UCSD-AML1 (cell line): ENCODE measurements at regions not wholly inside any gene's neighbourhood (a gene's known extent, or its start where the extent isn't known, plus 50 kb on each side); places are given as distances from the start of the nearest gene placed in this dataset.

Experiments used
- DNase-seq: peaks from one replicate; lab custom pipeline; 2025; ENCODE audit not compliant: unreplicated experiment; lab: John Stamatoyannopoulos, UW

DNA sequence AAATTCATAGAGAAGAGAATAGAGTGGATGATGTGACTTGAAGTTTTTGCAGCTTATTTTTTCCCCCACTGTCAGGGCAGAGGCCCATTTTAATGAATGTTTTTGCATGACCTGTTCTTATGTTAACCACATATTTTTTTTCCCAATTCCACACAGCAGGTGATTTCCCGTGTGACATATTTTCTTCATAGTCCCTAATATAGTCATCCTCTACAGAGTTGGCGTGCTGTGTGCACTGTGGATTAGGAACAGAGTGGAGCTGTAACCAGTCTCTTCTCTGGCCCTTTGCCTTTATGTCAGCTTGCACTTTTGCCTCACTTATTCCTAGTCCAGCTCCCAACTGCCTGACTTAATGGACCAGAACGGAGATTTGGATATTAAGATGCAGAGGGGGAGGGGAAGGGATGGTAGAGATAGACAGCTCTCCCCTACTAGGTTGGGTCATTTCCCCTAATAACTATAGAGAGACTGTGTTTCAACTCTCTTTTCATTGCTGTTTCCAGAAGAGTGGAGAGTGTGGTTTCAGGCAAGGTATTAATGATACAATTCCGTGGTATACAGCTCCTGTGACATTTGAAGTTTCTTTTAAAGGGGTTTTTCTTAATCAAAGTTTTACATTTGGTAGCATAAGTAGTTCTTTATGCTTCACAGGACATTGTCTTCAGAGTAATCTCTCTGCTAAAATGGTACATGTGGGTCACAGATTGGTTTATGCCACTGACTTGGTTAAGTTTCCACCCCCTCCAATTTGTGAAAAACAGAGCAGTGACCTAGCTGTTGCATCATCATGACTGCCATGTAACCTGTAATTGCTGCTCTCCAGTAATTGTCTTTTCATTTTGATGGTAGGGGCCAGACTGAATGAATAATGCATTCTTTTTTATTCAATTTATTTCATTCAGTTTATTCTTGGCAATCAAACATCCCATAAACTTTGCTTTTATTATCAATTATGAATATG lies 161.3 kb downstream of the HAUS1 start:
- DNase-seq = no peak

DNA sequence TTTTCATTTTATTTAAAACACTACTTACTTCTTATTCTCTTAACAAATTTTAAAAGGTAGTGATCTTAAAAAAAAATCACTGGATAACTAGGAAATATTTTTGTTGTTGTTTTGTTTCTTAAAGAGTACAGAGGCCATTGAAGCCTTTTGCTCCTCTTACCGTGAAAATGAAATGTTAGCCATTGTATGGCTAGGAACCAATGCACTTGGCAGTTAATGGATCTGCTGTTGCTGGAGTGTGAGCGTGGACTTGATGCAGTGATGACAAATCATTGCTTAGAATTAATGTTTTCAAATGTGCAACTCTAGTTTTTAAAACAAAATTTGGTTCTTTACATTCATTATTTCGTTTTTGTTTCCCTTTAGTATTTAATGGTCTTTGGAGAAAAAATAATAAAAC lies 162.3 kb downstream of the HAUS1 start:
- no peak for DNase-seq

DNA sequence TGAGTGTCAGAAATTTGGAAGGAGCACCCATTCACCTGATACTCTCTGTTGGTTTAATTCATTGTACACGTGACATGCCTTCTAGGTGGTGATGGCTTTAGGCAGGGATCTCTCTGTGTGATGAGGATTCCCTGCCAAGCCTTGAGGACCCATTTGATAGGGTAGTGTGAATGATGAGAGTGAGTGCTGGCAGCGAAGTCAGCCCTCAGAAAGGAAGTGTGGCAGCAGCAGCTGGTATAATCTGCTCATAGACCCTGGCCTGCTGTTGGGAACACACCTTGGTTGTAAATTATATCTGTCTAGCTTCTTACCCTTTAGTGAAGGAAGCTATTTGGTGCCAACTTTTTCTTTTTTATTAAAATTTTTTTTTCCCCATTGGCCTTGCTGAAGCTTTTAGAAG lies 164.5 kb downstream of the HAUS1 start:
- no peak for DNase-seq

DNA sequence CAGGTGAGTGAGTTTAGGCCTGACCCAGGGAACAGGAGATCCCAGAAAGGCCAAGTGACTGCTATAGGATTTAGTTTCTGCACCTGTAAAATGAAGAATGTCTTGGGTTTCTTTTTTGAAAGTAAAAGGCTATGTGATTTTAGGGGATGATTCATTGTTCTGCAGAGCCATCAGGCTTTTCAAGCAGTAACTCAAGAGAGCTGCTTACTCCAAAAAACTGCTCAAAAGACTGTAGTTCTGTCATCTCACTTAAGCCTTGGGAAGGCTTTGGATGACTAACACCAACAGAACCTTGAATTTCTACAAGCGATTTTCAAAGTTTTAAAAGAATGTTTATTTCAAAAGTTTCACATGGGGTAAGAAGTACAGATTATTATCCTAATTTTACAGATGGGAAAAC lies 165.1 kb downstream of the HAUS1 start:
- no peak for DNase-seq

DNA sequence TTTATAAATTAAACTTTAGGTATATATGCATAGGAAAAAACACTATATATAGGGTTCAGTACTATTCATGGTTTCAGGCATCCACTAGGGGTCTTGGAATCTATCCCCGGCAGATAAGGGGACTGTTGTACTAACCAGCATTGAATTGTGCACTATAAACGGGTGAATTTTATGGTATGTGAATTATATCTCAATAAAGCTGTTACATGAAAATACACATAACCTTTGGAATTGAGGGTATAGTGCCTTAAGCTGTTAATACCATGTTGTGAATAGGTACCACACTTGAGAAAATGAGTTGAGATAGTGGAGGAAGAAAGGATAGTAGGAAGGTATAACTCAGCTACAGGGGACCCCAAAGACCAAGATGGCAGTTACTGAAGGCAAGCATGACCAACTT lies 167.3 kb downstream of the HAUS1 start:
- DNase-seq = no peak

DNA sequence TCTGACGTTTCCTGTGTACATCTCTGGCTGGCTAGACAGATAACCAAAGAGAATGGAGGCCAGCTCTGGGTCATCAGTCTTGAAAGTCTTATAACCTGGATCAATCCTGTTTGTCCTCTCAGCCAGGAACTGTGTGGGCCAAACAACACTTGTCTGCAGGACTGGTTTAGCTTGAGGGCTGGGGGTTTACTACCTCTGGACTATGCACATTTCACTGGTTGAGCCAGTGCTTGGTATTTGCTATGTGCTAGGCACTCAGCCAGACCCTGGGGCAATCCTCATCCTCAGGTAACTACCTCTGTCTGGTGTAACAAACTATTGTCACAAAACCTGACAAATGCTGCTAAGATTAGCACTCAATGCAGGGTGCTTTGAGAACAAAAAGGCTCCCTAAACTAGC lies 169.7 kb downstream of the HAUS1 start:
- no peak for DNase-seq

DNA sequence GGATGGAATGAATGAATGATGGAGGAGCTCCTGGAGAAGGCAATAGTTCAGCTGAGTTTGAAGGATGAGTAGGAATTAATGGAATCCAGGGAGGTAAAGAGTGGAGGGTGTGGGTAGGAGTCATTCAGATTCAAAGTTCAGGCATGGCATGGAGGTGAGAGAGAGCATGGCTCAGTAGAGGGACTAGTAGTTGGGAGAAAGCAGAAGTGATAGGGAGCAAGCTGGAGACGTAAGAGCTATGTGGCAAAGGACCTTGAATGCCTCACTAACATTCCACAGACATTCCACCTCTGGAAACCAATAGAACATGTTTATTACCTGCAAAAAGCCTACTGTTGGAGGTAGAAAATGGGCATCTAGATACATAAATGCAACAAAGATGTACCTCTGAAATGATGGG lies 170.1 kb downstream of the HAUS1 start:
- no peak for DNase-seq

DNA sequence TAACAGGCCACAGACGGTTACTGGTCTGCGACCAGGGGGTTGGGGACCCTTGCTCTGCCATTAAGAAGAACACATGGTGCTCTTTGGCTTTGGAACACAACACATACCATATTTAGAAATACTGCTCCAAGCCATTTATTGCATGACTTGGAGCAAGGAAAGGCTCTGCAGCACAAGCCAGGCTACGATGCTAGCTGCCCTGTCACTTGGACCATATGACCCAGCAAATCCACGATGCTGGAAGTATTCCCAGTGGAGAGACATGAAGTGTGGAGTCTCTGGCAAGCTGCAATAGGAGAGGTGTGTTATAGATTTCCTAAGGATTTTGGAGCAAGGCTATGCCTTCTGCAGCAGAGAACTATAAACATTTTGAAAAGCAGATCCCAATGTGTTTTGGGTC lies 171.2 kb downstream of the HAUS1 start:
- DNase-seq = no peak

DNA sequence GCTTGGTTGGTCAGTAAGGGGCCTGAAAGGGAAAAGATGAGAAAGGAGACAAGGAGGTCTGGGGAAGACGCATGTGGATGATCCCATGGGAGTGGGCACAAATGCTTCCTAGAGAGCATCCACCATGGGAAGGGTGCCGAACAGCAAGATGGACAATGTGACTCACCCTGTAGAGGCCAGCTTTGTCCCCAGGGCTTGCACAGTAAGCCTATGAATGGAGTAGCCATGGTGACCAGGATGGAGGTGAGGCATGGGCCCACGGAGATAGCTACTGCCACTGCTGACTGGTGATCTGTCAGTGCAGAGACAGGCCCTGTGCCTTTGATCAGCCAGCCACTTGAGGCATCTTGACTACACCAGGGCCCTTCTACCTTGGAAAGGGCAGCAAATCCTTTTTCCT lies 172.6 kb downstream of the HAUS1 start:
- DNase-seq = no peak

DNA sequence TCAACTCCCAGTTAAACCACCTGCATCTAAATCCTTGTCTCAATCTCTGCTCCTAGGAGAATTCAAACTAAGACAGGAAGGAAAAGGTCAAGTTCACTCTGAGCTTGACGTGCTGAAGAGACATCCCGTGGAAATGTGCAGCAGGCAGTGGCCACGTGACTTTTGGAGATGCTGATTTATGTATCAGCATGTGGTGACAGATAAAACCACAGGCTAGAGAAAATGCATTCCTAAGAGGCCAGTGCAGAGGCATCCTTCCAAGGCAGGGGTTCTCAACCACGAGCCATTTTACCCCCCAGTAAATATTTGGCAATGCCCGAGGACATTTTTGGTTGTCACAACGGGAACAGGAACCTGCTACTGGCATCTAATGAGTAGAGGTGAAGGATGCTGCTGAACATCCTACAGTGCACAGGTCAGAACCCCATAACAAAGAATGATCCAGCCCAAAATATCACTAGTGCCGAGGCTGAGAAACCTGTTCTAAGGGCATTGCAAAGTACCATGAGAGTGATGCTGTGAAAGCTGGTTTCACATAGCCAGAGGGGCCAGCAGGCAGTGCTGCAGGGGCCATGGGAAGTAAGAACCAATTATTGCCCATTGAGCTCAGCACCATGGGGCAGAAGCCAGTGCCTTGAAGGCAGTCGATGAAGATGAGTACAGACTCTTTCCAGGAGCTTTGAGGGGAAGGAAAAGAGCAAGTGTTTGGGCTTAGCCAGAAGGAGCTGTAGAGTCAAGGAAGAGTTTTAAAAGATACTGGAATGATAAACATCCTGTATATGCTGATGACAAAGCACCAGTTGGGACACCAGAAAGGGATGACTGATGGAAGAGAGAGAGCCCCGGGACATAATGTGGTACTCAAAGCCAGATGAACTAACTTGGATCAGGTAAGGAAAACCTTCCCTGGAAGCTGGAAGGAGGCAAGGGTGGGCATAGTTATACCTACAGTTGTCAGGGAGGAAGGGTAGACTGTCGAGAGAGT lies 174.6 kb downstream of the HAUS1 start:
- DNase-seq = no peak

DNA sequence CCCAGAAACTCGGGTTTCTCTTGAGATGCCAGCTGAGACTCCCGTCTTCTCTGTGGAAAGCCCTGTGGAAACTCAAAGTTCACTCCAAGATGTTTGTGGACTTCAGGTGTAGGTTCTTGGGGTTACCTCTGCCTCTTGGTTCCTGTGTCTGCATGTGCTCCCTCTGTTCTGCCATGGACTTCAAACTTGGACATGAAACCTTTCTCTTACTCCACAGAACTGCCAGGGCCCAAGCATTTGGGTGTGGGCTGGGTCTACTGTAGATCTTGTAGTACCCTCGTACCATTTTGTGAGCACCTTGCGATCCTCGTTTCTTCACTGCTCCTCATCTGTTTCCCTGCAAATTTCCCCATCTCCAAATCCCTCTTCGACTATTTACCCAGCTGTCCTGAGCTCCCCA lies 175.5 kb downstream of the HAUS1 start:
- no peak for DNase-seq

DNA sequence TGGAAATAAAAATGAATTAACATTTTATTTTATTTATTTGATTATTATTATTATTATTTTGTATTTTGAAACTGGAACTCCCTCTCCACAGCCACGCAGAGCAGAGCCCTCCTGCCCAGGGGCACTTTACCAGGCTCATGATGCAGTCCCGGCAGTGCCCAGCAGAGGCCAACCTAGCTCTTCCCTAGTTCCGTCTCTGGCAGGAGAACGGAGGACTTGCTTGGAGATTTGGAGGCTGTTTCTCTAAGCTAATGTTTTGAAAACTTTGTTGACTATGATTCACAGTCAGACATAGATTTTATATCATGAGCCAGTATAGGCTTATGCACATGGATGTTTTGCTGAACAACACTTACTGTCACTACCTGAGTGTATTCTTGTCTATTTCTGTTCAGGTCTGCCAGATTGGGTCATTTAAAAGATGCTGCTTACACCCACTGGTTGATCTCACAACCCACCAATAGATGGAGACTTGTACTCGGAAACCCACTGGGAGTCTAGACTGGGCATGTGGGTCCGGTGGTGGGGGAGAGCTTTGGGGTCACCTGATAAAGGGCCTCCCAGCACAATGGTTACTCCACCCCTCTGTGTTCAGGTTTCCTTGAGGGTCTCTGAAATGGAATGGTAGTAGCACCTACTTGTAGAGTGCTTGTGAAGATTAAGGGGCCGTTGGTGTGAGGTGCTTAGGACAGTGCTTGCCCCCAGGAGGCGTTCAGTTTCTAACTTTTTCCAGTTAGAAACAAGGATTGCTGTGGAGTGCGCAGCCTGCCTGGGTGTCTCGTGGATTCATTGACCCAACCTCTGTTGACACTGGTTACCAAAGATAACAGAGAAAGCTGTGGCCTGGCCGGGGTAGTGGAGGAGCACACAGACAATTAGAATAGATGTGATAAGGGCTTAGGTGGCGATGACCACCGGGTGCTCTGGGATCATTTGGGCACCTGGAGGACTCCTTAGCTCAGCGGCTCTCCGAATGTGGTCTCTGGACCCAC lies 177.3 kb downstream of the HAUS1 start:
- DNase-seq = peak; percentile 75

DNA sequence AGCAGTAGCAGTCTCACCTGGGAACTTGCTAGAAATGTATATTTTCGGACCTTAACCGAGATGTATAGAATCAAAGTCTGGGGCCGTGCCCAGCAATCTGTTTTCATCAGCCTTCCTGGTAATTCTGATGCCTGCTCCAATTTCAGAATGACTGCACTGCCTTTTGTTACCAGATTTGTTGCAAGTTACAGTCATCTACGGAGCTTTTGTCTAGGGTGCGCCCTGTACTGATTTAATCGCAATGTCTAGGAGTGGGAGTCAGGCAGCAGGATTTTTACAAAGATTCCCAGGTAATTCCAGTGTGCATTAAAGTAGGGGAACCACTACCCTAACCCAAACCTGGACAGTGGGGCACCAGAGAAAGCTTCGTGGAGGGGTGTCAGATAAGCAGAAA lies 178.0 kb downstream of the HAUS1 start:
- no peak for DNase-seq

DNA sequence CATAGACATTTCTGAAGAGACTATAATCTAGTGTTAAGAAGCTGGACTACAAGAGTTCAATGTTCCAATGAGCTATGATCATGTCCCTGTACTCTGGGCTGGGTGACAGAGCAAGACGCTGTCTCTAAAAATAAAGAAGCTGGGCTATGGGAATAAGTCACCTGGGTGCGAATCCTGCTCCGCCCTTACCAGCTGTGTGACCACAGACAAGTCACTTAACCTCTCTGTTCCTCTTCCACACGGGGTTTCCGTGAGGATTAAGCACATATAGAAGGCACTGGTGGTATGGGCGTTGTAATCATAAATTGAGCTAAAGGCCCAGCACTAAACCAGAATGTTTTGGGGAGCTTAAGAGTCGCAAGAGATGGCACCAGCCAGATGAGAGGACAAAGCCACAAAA lies 178.5 kb downstream of the HAUS1 start:
- no peak for DNase-seq

DNA sequence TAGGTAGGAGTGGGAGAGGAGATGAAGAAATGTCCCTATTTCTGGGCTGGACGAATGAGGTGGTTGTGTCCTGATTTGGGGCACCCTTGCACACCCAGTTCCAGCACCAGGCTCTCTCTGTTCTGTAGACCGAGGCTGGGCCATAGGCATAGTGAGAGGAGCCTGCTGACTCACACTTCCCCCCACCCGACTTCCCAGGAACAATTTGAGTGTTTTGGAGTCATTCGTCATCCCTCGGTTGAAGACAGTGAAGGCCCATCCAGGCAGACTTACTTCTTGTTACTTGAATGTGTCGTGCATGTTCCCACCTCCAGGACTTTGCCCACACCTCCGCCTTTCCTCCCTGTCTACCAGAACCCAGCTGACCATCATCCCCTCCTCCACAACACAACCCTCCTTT lies 179.1 kb downstream of the HAUS1 start:
- no peak for DNase-seq

DNA sequence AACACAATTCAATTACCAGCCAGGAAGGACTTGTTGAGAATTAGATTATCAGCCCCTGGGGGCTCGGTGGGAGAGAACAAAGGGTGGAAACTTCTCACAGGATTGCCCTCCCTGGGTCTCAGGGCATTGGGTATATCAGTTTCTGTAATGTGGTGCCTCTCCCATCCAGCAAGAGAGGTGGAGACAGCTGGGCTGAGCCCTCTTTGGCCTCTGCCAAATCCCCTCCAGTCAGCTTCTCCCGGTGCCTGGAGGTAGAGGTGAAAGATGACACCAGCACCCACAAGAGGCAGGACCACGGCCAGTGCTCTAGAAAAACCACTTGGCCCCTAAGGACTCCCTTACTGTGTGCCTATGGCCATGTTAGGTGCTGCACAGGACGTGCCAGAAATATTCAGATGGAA lies 179.7 kb downstream of the HAUS1 start:
- DNase-seq = no peak

DNA sequence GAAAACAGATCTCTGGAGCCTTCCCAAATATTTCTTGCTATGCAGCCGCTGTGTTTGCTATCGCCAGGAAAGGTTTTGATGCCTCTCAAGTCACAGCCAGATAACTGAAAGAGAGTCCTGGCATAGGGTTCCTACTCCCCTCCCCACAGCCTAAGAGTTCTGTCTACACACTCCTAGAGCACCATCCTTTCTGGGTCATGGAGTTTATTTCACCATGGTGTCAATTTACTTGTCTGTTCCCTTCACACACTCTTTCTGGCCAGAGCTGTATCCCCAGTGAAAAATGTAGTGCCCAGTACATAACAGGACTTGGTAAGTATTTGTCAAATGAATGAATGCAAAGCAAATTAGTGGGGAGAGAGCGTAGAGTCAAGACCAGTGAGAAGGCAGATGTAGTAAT lies 185.3 kb downstream of the HAUS1 start:
- DNase-seq = no peak

DNA sequence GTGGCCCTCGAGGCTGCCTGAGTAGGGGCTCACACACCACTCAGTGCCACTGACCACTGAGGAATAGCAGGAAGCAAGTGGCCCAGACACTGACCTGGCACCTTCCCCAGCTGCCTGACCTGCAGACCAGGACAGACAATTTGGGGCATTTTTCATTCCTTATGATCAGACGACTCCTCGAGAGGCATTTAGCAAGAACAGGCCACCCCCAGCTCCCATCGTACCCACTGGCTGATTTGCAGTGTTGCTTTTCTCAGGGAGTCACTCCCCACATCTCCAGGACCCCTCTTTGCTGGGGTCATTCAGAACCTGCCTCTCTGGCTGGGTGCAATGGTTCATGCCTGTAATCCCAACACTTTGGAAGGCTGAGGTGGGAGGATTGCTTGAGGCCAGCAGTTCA lies 185.7 kb downstream of the HAUS1 start:
- DNase-seq = no peak

DNA sequence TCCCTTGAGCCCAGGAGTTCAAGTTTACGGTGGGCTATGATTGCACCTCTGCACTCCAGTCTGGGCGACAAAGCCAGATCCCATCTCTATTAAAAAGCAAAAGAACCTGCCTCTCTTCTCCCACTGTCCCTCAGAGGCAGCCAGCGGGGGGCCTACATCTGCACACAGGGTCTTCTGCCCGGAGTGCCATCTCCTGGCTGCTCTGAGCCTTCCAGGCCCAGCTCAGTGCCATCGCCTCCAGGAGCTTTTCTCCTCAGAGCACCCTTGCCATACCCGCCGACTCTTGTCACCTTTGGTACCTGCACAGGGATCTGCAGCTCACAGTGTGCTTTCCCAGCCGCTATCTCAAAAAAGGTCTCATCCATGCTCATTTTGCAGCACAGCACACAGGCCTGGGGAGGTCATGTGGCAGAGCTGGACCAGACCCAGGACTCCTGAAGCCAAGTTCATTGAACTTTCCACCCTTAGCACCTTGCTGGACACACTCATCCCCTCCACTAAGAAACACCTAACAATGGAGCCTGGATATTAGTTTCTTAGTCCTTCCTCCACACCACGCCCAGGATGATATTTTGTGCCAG lies 186.3 kb downstream of the HAUS1 start:
- no peak for DNase-seq

DNA sequence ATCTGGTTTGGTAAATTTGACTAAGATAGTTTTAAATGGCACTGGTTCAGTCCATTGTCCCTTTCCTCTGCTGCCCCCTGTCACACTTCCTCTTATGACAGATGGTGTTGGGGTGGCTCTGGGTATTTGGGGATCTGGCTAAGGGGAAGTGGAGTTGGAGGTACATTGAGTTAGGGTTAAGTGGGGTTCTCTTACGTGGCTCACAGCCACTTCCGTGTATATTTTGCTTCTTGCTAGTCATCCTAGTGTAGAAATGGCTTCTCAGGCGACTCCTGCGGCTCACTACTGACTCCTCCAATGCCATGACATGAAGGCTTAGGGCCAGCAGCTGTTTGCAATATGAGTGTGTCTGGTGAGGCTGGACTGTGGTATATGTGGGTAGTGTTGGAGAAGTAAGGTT lies 187.0 kb downstream of the HAUS1 start:
- no peak for DNase-seq
